HEK293T (cell line): ENCODE measurements at regions not wholly inside any gene's neighbourhood (a gene's known extent, or its start where the extent isn't known, plus 50 kb on each side); places are given as distances from the start of the nearest gene placed in this dataset.

ENCODE experiments used
- CTCF ChIA-PET: fragments of 350-600 bp; formaldehyde crosslinking; extraction: SDS; loops from one replicate; lab custom pipeline; 2021; ENCODE audit warnings: antibody characterized with exemption, inconsistent platforms; lab: Yijun Ruan, JAX
- POLR2A ChIA-PET: fragments of 350-600 bp; formaldehyde crosslinking; extraction: SDS; loops from one replicate; lab custom pipeline; 2020; ENCODE audit warnings: antibody characterized with exemption, inconsistent platforms; lab: Yijun Ruan, JAX
- DNase-seq: peaks from one replicate; pipeline ENCODE4 v3.0.0; 2012; ENCODE audit warnings: mixed read lengths; ENCODE audit errors: extremely low spot score
- ARNT ChIP-seq: fragments of 450-650 bp; IDR thresholded peaks from 2 replicates; pipeline ENCODE4 v1.6.1; 2017; ENCODE audit warnings: mild to moderate bottlenecking
- BHLHE40 ChIP-seq: fragments of 450-650 bp; IDR thresholded peaks from 2 replicates; pipeline ENCODE4 v1.6.1; 2016; ENCODE audit warnings: mild to moderate bottlenecking, moderate library complexity, borderline replicate concordance
- CTBP1 ChIP-seq: fragments of 450-650 bp; IDR thresholded peaks from 2 replicates; pipeline ENCODE4 v1.6.1; 2016; ENCODE audit warnings: borderline replicate concordance
- ELF4 ChIP-seq: fragments of 450-650 bp; IDR thresholded peaks from 2 replicates; pipeline ENCODE4 v1.6.1; 2017; ENCODE audit warnings: antibody characterized with exemption
- FOXA1 ChIP-seq: fragments of 450-650 bp; IDR thresholded peaks from 2 replicates; pipeline ENCODE4 v1.6.1; 2016; ENCODE audit warnings: mild to moderate bottlenecking
- FOXK2 ChIP-seq: fragments of 450-650 bp; IDR thresholded peaks from 2 replicates; pipeline ENCODE4 v1.6.1; 2016; ENCODE audit warnings: mild to moderate bottlenecking
- FOXM1 ChIP-seq: fragments of 450-650 bp; IDR thresholded peaks from 2 replicates; pipeline ENCODE4 v1.6.1; 2017; ENCODE audit warnings: mild to moderate bottlenecking, borderline replicate concordance
- HDGF ChIP-seq: fragments of 450-650 bp; IDR thresholded peaks from 2 replicates; pipeline ENCODE4 v1.6.1; 2017; ENCODE audit warnings: antibody characterized with exemption, borderline replicate concordance
- L3MBTL2 ChIP-seq: fragments of 450-650 bp; conservative IDR thresholded peaks from 2 replicates; pipeline ENCODE4 v1.6.1; 2016; ENCODE audit warnings: mild to moderate bottlenecking
- LEF1 ChIP-seq: fragments of 450-650 bp; IDR thresholded peaks from 2 replicates; pipeline ENCODE4 v1.6.1; 2017; ENCODE audit warnings: mild to moderate bottlenecking, borderline replicate concordance
- NFRKB ChIP-seq: fragments of 450-650 bp; IDR thresholded peaks from 2 replicates; pipeline ENCODE4 v1.6.1; 2016; ENCODE audit warnings: mild to moderate bottlenecking, moderate library complexity
- PKNOX1 ChIP-seq: fragments of 450-650 bp; IDR thresholded peaks from 2 replicates; pipeline ENCODE4 v1.6.1; 2016
- SP1 ChIP-seq: fragments of 450-650 bp; IDR thresholded peaks from 2 replicates; pipeline ENCODE4 v1.6.1; 2017
- SUZ12 ChIP-seq: fragments of 450-650 bp; IDR thresholded peaks from 2 replicates; pipeline ENCODE4 v1.6.1; 2016; ENCODE audit warnings: mild to moderate bottlenecking
- TARDBP ChIP-seq: fragments of 450-650 bp; IDR thresholded peaks from 2 replicates; pipeline ENCODE4 v1.6.1; 2016
- ZNF384 ChIP-seq: fragments of 450-650 bp; IDR thresholded peaks from 2 replicates; pipeline ENCODE4 v1.6.1; 2016

GRCh38 chr9:90137801-90138200, 504.8 kb downstream of the DIRAS2 start:
- DNase-seq: no peak
- ChIA-PET POLR2A (no interaction called here), CTCF (no interaction called here)
- no peak for TF ChIP-seq BHLHE40

- TF ChIP-seq PKNOX1: no peak
- TF ChIP-seq L3MBTL2: no peak
- TF ChIP-seq FOXM1: no peak
- no peak for TF ChIP-seq CTBP1
- TF ChIP-seq ELF4: no peak
- no peak for TF ChIP-seq HDGF
- no peak for TF ChIP-seq ARNT
- no peak for TF ChIP-seq LEF1
- no peak for TF ChIP-seq FOXA1
- TF ChIP-seq NFRKB: no peak
- CTCF ChIA-PET: no interaction called here
- DNase-seq: no peak
- POLR2A ChIA-PET: no interaction called here
Measured at GRCh38 chr9:90140131-90140818, 502.3 kb downstream of the DIRAS2 start.

GRCh38 chr9:90141723-90142122, 500.9 kb downstream of the DIRAS2 start:
- ChIA-PET POLR2A (no interaction called here), CTCF (interaction anchor here (1.1 kb wide), 1 partner anchor 544 kb away, joined by 3 read pairs; no protein-coding TSS in a partner anchor)
- no peak for TF ChIP-seq CTBP1
- no peak for TF ChIP-seq L3MBTL2
- no peak for TF ChIP-seq PKNOX1
- no peak for TF ChIP-seq NFRKB
- TF ChIP-seq ARNT: no peak
- TF ChIP-seq SUZ12: no peak
- no peak for TF ChIP-seq FOXK2
- no peak for TF ChIP-seq FOXM1
- TF ChIP-seq SP1: no peak
- TF ChIP-seq ZNF384: no peak
- no peak for TF ChIP-seq TARDBP
- no peak for TF ChIP-seq ELF4
- TF ChIP-seq FOXA1: no peak
- TF ChIP-seq BHLHE40: no peak
- TF ChIP-seq HDGF: no peak
- no peak for TF ChIP-seq LEF1
- DNase-seq: peak; percentile 14

GRCh38 chr9:90142580-90142979, 500.0 kb downstream of the DIRAS2 start:
- ChIA-PET POLR2A (no interaction called here), CTCF (no interaction called here)
- TF ChIP-seq ZNF384 (no peak), LEF1 (no peak), BHLHE40 (no peak), TARDBP (no peak), CTBP1 (no peak), FOXM1 (no peak), L3MBTL2 (no peak), HDGF (no peak)
- DNase-seq: no peak

- no peak for TF ChIP-seq SUZ12
- ChIA-PET CTCF (no interaction called here), POLR2A (no interaction called here)
- no peak for DNase-seq
Measured at GRCh38 chr9:90147426-90147825, 495.2 kb downstream of the DIRAS2 start.

GRCh38 chr9:90156318-90156717, 486.3 kb downstream of the DIRAS2 start:
- ChIA-PET POLR2A (no interaction called here), CTCF (no interaction called here)
- no peak for DNase-seq
- TF ChIP-seq L3MBTL2: no peak
- TF ChIP-seq BHLHE40: no peak
- no peak for TF ChIP-seq PKNOX1
- no peak for TF ChIP-seq TARDBP
- no peak for TF ChIP-seq SUZ12
- TF ChIP-seq LEF1: no peak
- no peak for TF ChIP-seq FOXM1
- no peak for TF ChIP-seq FOXA1
- TF ChIP-seq SP1: no peak
- no peak for TF ChIP-seq CTBP1
- no peak for TF ChIP-seq HDGF
- TF ChIP-seq ARNT: no peak
- no peak for TF ChIP-seq ZNF384
- TF ChIP-seq ELF4: no peak
- TF ChIP-seq NFRKB: no peak
- no peak for TF ChIP-seq FOXK2

- no peak for DNase-seq
- TF ChIP-seq BHLHE40 (no peak), ARNT (no peak), CTBP1 (no peak), LEF1 (no peak), HDGF (no peak), FOXA1 (no peak), NFRKB (no peak), ELF4 (no peak), SUZ12 (no peak), L3MBTL2 (no peak), SP1 (no peak), FOXK2 (no peak), PKNOX1 (no peak), TARDBP (no peak), ZNF384 (no peak), FOXM1 (no peak)
- ChIA-PET POLR2A (no interaction called here), CTCF (no interaction called here)
Measured at GRCh38 chr9:90162326-90162725, 480.3 kb downstream of the DIRAS2 start.
